SK-MEL-5 (cell line): ENCODE measurements at regions not wholly inside any gene's neighbourhood (a gene's known extent, or its start where the extent isn't known, plus 50 kb on each side); places are given as distances from the start of the nearest gene placed in this dataset.

Experiments
- small RNA-seq, 2 experiments: library from RNA; depleted of rRNA; stranded (forward); fragments of <200 nt; gene quantifications; one replicate each; pipeline ENCODE3, GENCODE V24; 2014

Small RNA genes lying in the stretch of these regions (small RNA-seq; reads per million reads assigned to genes)
- 0 reads per million in 2 experiments for gene AC093815.1
